Mesothelial cell of epicardium (in vitro differentiated cells): ENCODE measurements at regions not wholly inside any gene's neighbourhood (a gene's known extent, or its start where the extent isn't known, plus 50 kb on each side); places are given as distances from the start of the nearest gene placed in this dataset.

ENCODE experiments used
- DNase-seq, 2 experiments: peaks; one replicate each; pipeline ENCODE4 v3.0.0; 2021; ENCODE audit warnings: low spot score in 2 of 2; ENCODE audit not compliant: unreplicated experiment in 2 of 2
- H3K27ac Mint-ChIP-seq: 2 replicates; pipeline ENCODE4 v1.8.0; 2021; ENCODE audit warnings: mixed read lengths
- H3K27me3 Mint-ChIP-seq: 2 replicates; pipeline ENCODE4 v1.8.0; 2021; ENCODE audit warnings: low read depth, mixed read lengths
- H3K36me3 Mint-ChIP-seq: 2 replicates; pipeline ENCODE4 v1.8.0; 2021; ENCODE audit warnings: mixed read lengths
- H3K4me1 Mint-ChIP-seq: 2 replicates; pipeline ENCODE4 v1.8.0; 2021; ENCODE audit warnings: mixed read lengths
- H3K4me3 Mint-ChIP-seq: 2 replicates; pipeline ENCODE4 v1.8.0; 2021; ENCODE audit warnings: mild to moderate bottlenecking, moderate library complexity, mixed read lengths
- H3K9me3 Mint-ChIP-seq: 2 replicates; pipeline ENCODE4 v1.8.0; 2021; ENCODE audit warnings: mixed read lengths
- CTCF ChIP-seq: fragments of 200-600 bp; sonication (generic); IDR thresholded peaks from one replicate; pipeline ENCODE4 v1.5.0; 2021; ENCODE audit warnings: antibody characterized with exemption; ENCODE audit not compliant: unreplicated experiment

DNA sequence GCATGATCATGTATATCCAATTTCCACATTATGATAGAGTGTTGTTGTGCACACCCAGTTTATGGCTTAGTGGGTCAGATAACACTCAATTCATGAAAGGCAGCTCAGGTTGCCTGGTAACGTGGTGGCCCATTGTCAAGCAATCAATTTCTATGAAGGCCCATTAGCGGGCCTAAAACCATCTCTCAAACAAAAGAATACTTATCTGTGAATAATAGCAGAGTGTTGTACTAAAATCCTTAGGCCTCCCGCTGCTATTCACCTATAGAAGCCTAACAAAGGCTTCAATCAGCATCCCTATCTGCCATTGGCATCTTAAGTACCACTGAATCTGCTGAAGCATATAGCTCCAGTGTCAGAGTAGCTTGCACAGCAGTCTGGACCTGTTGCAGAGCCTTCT, 849.6 kb upstream of the POU3F4 start:
- H3K36me3 Mint-ChIP-seq = no peaks in the 10 kb centered on the region
- peaks cover 58% of the 10 kb centered on the region for H3K9me3 Mint-ChIP-seq
- TF ChIP-seq CTCF = no peak
- no peaks in the 10 kb centered on the region for H3K4me1 Mint-ChIP-seq
- H3K27ac Mint-ChIP-seq = no peak overlapping the region
- no peak overlapping the region for H3K4me3 Mint-ChIP-seq
- no peaks in the 10 kb centered on the region for H3K27me3 Mint-ChIP-seq
- DNase-seq = no peak

DNA sequence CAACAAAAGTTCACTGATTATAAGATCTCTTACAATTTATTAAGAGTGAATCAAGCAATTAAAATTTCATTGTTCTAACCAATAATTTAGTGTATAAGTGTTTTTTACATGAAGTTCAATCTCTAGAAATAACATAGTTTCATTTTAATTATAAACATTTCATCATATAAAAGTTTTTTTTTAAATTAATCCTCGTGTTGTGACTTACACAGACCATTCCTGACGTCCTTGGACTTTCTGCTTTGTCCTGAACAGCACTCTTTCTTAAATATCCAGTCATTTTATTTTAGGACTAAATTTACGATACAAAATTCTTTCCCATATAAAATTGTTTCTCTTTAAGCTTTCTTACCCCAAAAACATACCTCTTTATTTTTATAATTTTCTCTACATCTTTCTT, 841.7 kb upstream of the POU3F4 start:
- Mint-ChIP-seq H3K27me3 (no peaks in the 10 kb centered on the region), H3K27ac (no peak overlapping the region), H3K36me3 (no peaks in the 10 kb centered on the region), H3K4me1 (no peaks in the 10 kb centered on the region), H3K4me3 (no peak overlapping the region), H3K9me3 (peaks cover 49% of the 10 kb centered on the region)
- DNase-seq = no peak
- no peak for TF ChIP-seq CTCF

DNA sequence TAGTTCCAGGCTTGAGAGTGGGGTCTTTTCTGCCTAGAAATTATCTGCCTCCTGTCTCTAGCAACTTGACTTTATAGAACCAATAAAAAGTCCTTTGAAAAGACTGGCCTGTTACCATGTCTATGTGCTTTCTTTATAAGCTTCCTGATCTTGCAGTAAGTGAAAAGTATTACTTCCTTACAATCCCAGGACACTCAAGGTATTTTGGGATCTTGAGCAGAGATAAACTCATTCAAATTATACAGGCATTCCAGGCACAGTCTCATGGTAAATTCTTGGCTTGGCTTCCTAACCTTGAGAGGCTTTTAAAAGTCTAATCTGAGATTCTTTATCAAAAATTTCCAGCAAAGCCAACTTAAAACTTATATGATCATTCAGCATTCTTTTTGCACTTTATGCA, 833.0 kb upstream of the POU3F4 start:
- H3K4me1 Mint-ChIP-seq = no peaks in the 10 kb centered on the region
- no peak for DNase-seq
- peaks cover 40% of the 10 kb centered on the region for H3K9me3 Mint-ChIP-seq
- H3K27ac Mint-ChIP-seq = no peak overlapping the region
- H3K4me3 Mint-ChIP-seq = no peak overlapping the region
- no peaks in the 10 kb centered on the region for H3K27me3 Mint-ChIP-seq
- H3K36me3 Mint-ChIP-seq = no peaks in the 10 kb centered on the region
- no peak for TF ChIP-seq CTCF

DNA sequence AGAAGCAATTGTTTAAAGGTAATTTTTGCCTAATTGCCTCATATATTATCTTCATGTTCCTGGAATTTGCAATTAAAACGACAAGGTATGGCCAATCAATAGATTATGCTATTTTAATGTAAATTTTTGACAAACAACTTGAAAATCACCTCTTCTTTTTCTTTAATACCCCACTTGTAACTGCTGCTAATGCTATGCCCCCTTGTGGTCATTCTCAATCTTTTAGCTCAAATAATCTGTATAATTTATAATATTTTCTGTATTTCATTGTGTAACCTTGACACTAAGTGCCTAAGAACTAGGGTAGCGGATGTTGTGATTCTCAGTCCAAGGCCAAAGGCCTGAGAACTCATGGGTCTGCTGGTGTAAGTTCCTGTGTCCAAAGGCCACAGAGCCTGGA, 831.7 kb upstream of the POU3F4 start:
- H3K9me3 Mint-ChIP-seq = peaks cover 38% of the 10 kb centered on the region

GRCh38 chrX:82677286-82677685, 830.8 kb upstream of the POU3F4 start:
- H3K4me1 Mint-ChIP-seq = no peaks in the 10 kb centered on the region
- H3K36me3 Mint-ChIP-seq = no peaks in the 10 kb centered on the region
- no peak overlapping the region for H3K27ac Mint-ChIP-seq
- no peak for TF ChIP-seq CTCF
- no peak for DNase-seq
- no peaks in the 10 kb centered on the region for H3K27me3 Mint-ChIP-seq
- H3K4me3 Mint-ChIP-seq = no peak overlapping the region
- H3K9me3 Mint-ChIP-seq = peaks cover 36% of the 10 kb centered on the region

More for the DNA sequence above, 831.7 kb upstream of the POU3F4 start:
- Mint-ChIP-seq H3K4me1 (no peaks in the 10 kb centered on the region), H3K27ac (no peak overlapping the region), H3K4me3 (no peak overlapping the region), H3K27me3 (no peaks in the 10 kb centered on the region), H3K36me3 (no peaks in the 10 kb centered on the region)
- TF ChIP-seq CTCF = peak; percentile 43
- no peak for DNase-seq

DNA sequence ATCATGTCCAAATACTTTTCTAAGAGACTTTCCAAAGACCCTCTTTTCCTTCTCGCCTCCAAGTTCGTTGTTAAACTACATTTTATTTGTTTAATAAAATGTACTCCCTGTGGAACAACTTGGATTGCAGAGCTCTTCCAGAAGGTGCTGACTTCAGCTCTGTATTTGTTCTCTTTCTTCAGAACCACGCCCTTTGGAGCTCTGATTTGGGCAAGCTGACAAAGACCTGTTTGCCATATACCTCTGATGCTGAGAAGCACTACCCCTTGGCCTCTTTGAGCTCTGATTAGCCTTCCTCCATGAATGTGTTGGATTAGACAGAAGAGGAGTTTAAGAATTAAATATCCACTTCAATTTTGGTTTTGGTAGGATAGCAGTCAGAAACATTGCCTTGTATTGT, 815.1 kb upstream of the POU3F4 start:
- no peak overlapping the region for H3K4me3 Mint-ChIP-seq
- DNase-seq = no peak
- no peaks in the 10 kb centered on the region for H3K36me3 Mint-ChIP-seq
- TF ChIP-seq CTCF = no peak
- no peaks in the 10 kb centered on the region for H3K4me1 Mint-ChIP-seq
- H3K27ac Mint-ChIP-seq = no peak overlapping the region
- H3K9me3 Mint-ChIP-seq = peaks cover 21% of the 10 kb centered on the region
- H3K27me3 Mint-ChIP-seq = no peaks in the 10 kb centered on the region
